ENCODE measurements at regions not wholly inside any gene's neighbourhood (a gene's known extent, or its start where the extent isn't known, plus 50 kb on each side); places are given as distances from the start of the nearest gene placed in this dataset.

- TF ChIP-seq CTCF (IDR thresholded peaks at IDR 0.05; ENCODE audit: low read length) (no peak), EZH2 (IDR thresholded peaks at IDR 0.05; ENCODE audit: borderline replicate concordance, low read length) (no peak)
Observed at GRCh38 chr20:43804781-43805180, 78.0 kb upstream of the GTSF1L start.
